GM18499 (cell line): ENCODE measurements at regions not wholly inside any gene's neighbourhood (a gene's known extent, or its start where the extent isn't known, plus 50 kb on each side); places are given as distances from the start of the nearest gene placed in this dataset.
"Not testable (repeated sequence)": the region's sequence is repeated elsewhere in the genome, so short reads cannot be mapped to it uniquely, and the experiment has no call there.

Source experiments
- ATAC-seq: cut with Tn5 transposase; IDR thresholded peaks from one replicate; pipeline ENCODE4 v1.9.1; 2021; ENCODE audit warnings: moderate number of reproducible peaks; ENCODE audit not compliant: insufficient read depth, unreplicated experiment

DNA sequence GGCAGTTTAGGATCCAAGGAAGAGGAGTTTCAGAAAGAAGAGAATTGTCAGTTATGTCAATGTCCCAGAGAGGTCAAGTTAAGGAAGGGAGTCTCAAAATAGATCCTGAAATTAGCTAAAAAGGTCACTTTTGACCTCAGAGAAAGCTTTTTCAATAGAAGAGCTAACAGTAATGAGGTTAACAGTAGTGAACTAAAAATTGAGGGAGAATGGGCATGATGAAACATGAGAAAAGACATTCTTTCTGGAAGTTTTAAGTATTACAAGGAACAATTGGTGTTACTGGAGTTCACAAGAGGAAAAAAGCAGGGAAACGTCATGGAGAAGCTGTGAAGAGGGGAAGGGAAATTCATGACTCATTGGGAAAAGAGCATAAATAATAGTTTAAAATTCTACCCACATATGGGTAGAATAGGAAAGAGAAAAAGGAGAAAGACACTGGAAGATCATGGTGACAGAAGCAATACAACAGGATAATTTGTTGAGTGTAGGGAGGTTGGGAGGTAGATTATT lies 381.2 kb upstream of the FAR2 start:
- no peak for ATAC-seq

DNA sequence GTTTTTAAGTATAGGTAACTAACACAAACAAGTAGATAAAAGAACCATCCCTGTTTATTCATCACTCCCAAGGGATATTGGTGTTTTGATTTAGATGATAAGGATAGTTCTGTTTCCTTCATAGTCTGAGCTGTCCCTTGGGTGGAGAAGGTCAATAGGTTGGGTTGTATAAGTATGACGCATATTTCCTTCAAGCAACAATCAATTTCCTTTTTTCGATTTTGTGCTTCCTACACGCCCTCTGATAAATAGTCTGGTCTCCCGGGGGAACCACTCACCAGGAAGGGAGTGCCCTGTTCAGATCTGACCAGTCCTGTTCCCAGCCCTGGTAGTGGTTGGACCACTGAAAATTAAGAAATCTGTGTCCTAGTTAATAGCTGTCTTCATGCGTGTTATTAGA lies 378.8 kb upstream of the FAR2 start:
- no peak for ATAC-seq

DNA sequence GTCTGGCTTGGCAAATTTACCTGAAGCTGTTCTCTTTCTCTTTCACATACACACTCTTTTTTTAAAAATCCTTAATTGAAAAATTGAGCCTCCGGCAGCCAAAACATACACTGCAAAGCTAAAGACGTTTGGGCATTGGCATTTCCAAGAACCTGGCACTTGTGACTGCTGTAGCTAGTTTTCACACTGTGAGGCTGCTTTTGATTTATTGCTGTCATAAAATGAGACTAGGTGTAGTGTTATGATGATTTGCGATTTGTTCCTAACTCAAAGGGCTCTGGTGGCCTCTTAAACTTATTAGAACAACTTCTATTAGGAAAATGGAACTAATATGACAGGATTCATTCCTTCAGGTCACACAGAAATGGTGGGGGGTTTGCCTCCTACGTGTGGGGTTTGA lies 377.1 kb upstream of the FAR2 start:
- ATAC-seq, result no peak

DNA sequence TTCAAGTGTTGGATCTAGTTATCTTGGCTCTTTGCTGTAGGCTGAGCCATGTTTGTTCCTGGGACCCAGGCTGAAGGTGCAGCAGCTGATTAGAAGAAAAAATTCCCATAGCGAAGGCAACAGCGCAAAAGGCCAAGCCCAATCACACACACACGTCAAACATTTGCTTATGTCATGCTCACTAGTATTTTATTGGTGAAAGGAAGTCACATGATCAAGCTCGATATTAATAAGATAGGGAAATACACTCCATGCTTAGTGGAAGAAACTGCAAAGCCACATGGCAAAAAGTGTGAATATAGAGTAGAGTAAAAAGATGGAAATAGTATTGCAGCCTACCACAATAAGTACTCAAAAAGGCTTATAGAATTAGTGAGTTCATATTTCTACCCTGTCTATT lies 373.5 kb upstream of the FAR2 start:
- ATAC-seq, result no peak

DNA sequence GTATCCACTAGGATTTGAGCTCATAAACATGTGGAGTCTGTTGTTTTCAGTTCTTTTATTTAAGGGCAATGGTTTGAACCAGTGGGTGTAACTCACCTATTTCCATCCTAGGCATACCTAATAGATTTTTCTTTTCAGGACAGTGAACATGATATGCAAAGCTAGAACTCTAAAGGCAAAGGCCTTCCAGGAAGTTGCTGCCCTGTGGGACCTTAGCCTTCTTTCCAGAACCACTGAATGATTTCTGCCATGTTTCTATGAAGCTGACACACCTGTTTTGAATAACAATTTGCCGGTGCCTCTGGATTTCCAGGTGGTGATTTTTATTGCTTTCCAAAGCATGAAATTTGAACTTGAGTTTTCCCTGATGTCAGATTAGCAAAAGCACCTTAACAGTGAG lies 372.9 kb upstream of the FAR2 start:
- no peak for ATAC-seq

DNA sequence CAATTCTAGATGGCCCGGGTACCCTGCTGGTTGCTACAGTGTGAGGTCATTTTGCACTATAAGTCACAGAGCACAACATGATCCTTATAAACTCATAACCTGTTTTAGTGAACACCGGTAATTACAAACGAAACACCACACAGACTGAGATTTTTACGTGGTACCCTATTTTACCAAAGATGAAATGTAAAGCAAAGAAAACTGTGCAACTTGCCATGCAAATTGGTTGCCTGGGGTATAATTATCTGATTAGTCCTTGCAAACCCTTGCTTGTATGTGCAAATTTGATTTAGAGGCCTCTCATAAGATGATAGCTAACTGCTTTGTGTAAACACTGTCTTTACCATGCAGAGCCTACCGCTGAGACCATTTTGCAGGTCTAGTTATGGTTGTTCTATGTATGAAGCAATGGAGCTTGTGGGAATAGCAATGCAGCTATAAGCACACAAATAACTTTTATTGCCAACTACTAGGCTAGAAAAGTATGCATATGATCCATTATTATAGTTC lies 372.1 kb upstream of the FAR2 start:
- no peak for ATAC-seq

DNA sequence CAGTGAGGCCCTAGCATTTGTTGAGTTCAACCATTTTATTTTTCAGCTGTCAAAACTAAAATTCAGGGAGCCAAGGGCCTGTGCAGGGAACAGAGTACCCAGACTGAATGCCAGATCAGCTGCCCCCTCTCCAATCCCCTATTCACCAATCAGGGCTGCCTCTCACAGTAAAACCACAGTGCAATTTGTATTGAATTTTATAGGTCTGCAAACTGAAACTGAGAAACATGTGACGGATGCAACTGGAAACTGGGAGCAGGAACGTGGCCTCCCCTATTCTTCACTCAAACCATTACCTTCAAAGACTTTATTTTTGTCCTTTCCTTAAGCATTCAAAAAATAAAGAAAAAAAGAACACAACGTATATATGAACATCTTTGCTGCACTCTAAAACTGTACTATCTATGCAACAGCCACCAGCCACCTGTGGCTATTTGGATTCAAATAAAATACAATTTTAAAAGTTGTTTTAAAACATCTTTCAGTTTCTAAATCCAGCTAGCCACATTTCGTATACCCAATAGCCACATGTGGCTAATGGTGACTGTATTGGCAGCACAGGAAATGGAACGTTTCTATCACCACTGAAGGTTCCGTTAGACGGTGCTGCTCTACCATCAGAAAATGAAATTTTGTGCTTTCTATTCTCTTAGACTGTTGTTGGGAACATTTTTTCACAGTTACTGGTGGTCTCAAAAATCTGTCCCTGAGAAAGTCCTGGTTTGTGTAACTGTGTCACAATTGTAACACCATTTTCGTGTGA lies 371.3 kb upstream of the FAR2 start:
- ATAC-seq, result no peak

DNA sequence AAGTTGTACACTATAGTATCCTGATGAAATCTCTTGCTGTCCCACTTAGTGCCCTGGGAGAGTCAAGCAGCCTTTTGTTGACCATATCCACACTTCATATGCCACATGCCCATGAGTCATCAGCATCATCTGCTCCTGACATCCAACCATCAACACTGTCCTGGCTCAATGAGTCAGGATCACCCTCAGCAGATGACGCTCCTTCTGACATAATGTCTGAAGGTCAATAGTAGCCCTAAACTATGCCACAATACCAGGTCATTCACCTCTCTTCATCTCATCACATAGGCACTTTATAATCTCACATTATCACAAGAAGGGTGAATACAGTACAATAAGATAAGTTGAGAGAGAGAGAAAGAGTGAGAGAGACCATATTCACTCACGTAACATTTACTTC lies 369.0 kb upstream of the FAR2 start:
- no peak for ATAC-seq

DNA sequence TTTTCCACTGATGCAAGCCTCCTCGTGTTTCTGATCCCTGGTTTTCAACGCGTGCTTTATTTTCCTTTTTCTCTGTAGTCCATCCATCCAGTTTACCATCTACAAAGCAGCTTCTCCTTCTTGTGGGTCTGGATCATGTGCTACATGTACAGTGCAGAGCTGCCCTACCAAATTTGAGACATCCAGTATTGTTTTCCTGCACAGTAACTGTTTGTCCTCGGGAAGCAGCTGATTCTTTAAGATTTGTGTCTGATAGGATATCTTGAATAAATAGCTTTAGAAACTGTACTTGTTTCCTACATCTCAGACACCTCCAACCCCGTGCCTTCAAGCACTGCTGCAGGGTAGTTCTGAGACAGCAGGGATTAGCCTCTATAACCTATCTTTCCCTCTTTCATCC lies 368.1 kb upstream of the FAR2 start:
- ATAC-seq, result no peak

DNA sequence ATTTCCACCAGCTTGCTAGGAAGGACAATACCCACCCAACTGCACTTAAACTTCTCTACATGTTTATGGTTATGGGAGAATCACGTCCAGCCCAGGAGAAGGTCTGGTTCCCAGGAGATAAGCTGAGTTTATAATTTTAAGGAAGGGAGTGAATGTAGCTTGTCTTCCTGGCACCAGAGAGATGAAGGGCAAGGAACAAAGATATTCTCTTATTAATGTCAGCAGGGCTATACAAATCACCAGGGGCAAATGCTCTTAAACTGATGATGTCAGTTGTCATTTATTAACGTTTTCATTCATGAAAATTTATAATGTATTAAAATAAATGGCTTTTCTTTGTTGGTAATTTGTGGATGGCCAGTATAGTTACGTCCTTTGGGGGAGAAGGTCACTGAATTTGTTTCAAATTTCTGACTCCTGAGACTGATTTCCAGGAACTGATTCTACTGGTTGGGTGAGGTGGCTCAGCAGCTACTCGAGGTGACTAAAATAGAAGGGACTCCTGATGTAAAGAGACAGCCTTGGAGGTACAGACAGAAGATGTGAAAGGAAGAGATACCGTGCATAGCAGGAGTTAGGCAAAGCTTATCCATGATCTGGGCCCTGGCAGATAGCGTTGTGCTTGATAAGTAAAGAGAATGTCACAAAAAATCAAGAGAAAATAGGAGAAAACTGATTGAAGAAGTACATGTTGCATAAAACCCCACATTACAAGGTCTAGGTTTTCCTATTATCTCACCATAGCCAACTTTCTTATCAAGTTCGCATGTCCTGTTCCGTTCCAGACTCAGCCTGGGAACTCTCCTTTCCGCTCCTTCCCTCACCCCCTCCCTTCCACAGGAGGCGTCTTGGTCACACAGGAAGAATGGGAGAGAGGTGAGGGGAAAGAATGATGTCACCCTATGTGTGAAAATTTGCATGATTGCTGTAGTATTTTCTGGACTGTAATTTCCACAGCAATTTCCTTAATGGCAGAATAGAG lies 367.1 kb upstream of the FAR2 start:
- ATAC-seq, result no peak

DNA sequence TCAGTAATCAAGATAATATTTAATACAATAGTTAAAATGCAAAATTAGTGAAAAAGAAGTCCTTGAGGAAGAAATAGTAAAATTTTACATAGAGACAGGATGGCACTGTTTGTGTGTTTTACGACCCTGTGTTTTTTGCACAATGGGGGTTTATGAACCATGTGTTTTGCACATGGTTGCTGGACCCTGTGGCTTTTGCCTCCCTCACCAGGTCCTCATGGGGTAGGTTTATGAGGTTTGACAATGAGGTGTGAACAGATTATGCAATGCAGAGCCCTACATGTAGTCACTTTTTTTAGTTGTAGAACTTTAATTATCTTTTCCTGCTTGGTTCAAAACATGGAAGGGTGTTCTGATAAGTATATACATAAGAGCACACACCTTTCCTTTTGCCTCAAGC lies 366.3 kb upstream of the FAR2 start:
- ATAC-seq, result no peak

DNA sequence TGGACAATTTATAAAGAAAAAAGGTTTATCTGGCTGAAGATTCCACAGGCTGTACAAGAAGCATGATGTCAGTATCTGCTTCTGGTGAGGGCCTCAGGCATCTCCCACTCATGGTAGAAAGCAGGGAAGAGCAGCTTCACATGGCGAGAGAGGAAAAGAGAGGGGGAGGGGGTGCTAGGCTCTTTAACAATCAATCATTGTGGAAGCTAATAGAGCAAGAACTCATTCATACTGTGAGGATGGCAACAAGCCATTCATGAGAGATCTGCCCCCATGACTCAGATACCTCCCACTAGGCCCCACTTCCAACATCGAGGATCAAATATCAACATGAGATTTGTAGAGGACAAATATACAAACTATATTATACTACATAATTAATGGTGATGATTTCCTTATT lies 361.9 kb upstream of the FAR2 start:
- no peak for ATAC-seq

DNA sequence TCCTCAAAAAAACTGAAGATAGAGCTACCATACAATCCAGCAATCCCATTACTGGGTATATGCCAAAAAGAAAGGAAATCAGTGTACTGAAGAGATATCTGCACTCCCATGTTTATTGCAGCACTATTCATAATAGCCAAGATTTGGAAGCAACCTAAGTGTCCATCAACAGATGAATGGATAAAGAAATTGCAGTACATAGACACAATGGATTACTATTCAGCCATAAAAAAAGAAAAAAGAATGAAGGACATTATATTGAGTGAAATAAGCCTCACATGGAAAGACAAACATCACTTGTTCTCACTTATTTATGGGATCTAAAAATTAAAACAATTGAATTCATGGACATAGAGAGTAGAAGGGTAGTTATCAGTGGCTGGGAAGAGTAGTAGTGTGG lies 360.8 kb upstream of the FAR2 start:
- ATAC-seq, result not testable (repeated sequence)

DNA sequence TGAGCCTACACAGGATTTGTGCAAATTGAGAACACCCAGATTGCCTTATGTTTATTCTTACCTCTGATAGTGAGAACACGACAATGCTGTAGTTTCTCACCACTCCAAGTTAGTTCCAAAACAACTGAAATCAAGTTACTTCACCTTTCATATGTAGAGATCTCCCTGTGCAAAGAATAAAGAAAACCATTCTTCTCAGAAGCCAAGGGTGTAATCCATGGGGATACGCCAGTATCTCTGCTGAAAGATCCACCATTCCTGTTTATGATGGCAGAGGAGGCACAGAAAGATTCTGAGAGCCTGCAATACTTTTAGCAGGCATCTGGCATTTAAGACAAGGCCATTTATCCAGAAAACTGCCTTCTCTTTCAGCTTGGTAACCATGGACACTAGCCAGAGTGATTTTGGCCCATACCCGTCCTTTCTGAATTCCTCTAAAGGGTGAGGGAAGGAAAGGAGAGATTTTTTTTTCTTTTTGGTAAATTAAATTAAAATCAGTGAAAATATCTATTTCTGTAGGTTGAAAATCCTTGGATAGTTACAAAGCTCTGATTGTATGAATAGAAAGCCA lies 355.4 kb upstream of the FAR2 start:
- no peak for ATAC-seq

DNA sequence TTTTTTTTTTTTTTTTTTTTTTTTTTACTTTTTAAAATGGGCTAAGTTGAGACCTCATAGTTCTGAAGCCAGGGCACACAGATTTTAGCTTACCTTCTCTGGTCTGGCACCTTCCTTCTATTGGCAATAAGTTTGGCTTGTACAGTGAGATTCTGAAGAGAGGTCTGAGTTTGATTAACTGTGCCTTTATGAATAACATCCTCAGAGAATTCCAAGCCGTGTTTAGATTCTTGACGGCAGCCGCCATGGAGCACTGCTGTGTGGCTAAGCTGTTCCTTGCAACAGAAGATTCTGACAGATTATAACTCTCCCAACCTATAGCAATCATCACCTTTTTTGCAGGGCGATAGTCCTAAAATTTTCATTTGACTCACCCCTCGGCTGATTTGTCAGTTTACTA lies 354.9 kb upstream of the FAR2 start:
- no peak for ATAC-seq

DNA sequence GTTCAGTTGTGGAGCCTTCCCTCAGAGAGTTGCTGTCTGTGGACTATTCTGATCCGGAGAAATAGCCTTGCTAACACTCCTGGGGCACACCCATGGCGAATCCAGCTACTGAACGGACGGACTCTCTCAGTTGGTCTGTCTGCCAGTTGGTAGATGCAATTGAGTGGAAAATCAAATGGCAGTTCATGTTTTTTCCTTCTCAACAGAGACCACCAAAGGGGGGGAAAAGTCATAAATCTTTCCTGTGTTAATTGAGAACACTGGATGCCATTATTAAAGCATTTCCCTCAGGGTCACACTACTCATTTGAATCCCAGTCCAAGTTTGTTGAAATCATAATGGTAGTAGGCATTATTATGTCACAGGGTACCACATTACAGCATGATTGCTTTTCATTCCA lies 354.3 kb upstream of the FAR2 start:
- no peak for ATAC-seq

DNA sequence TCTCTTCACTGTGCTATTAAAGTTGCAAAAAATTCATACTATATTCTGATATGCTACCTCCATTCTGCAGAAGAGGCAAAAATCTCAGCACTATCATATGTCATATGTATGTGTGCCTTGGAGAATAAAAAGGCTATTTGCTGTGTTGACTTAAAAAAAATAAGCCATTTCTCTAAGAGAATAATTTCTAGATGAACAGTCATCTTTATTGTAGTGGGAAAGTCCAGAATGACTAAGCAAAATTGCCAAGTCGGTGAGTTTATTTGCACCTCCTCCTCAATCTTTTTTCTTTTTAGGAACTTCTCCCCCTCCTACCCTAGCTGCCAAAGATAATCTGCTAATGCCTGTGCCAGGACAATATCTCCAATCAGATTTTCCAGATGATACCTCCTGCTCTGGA lies 353.8 kb upstream of the FAR2 start:
- no peak for ATAC-seq

DNA sequence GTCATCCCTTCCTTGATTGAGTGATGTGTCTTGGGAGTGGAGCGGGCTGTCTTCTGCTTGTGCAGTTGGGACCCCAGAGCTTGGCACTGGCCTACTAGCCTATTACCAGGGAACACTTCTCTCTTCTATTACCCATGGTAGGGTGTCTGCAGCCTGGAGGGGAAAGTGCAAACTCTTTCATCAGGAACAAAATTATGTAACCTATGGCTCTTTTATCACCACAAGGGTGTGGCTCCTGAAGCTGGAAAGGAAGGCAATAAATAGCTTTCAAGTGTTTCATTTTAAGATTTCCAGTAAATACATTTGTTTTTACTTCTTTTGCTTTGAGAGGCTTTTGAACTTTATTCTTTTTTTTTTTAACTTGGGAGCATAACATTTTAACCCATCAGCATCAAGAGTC lies 349.7 kb upstream of the FAR2 start:
- ATAC-seq, result no peak

DNA sequence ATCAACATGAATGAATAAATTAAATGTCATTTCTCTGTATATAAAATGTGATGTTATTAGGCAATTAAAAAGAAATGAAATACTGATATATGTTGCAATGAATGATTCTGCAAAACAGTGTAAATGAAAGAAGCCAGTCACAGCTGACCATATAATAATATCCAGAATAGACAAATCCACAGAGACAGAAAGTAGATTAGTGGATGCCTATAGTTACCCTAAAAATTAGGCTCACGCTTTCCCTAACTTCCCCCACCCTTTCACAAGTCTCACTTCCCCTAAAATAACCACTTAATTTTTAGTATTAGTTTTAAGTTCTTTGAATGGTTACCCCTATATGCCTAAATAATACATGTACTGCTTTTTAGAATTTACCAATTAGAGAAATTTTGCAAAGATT lies 348.9 kb upstream of the FAR2 start:
- peak; percentile 76 for ATAC-seq

DNA sequence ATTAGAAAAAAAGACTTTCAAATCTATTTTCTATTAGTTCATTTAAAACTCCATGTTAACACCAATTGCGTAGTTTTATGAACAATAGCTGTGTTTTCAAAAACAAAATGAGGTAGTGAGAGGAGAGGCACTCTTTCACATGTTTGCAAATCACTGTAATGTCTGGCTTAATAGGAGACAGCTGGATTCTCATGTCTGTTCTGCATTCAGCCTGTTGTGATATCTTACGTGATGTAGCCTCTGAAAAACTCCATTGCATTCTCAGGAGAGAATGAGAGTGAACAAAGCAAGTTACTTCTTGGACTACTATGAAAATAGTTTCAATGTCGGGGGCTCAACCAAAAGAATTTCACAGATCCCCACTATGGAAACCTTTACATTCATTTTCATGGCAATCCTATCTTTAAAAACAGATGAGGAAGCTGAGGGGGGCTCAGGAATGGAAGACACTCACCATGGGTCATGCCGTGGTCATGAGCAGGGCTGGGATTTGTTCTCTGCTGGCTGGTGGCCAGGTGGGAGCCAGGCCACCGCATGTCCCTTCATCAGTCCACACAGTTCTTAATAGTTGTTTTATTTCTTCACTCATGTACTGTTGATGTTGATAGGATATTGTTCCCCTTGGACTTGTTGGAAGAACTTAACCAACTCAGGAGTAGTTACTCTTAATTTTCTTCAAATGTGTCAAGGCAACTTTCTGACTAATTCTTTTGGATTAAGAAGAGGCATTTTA lies 346.2 kb upstream of the FAR2 start:
- no peak for ATAC-seq
